Neural progenitor cell (in vitro differentiated cells): ENCODE measurements at regions not wholly inside any gene's neighbourhood (a gene's known extent, or its start where the extent isn't known, plus 50 kb on each side); places are given as distances from the start of the nearest gene placed in this dataset.

Experiments used
- DNase-seq: peaks from one replicate; pipeline ENCODE4 v3.0.0-alpha.2; 2016; ENCODE audit warnings: low spot score
- H2AFZ ChIP-seq: fragments of 200-600 bp; sonication (generic); replicated peaks from 2 replicates; pipeline ENCODE4 v1.6.1; 2016; ENCODE audit warnings: antibody characterized with exemption
- H3F3A ChIP-seq: fragments of 200-600 bp; sonication (generic); 2 replicates; pipeline ENCODE4 v1.6.1; 2016; ENCODE audit warnings: antibody characterized with exemption, low read depth
- H3K27ac ChIP-seq: fragments of 200-600 bp; sonication (generic); 2 replicates; pipeline ENCODE4 v1.5.1; 2016; ENCODE audit warnings: mild to moderate bottlenecking
- H3K27me3 ChIP-seq: fragments of 200-600 bp; sonication (generic); 2 replicates; pipeline ENCODE4 v1.6.1; 2016; ENCODE audit warnings: mild to moderate bottlenecking, moderate library complexity
- H3K36me3 ChIP-seq: fragments of 200-600 bp; sonication (generic); 2 replicates; pipeline ENCODE4 v1.5.1; 2016
- H3K4me1 ChIP-seq: fragments of 200-600 bp; sonication (generic); 2 replicates; pipeline ENCODE4 v1.6.1; 2016; ENCODE audit warnings: mixed run types
- H3K4me2 ChIP-seq: fragments of 200-600 bp; sonication (generic); 2 replicates; pipeline ENCODE4 v1.6.1; 2016
- H3K4me3 ChIP-seq: fragments of 200-600 bp; sonication (generic); 2 replicates; pipeline ENCODE4 v1.5.1; 2016
- H3K79me2 ChIP-seq: fragments of 200-600 bp; sonication (generic); 2 replicates; pipeline ENCODE4 v1.6.1; 2016; ENCODE audit warnings: low read depth
- H3K9ac ChIP-seq: fragments of 200-600 bp; sonication (generic); 2 replicates; pipeline ENCODE4 v1.6.1; 2016
- H3K9me3 ChIP-seq: fragments of 200-600 bp; sonication (generic); 2 replicates; pipeline ENCODE4 v1.5.1; 2016; ENCODE audit warnings: low read depth
- H4K20me1 ChIP-seq: fragments of 200-600 bp; sonication (generic); 2 replicates; pipeline ENCODE4 v1.6.1; 2016; ENCODE audit warnings: low read depth
- H3K27ac Mint-ChIP-seq: 3 replicates; pipeline ENCODE4 v1.8.0; 2021; ENCODE audit warnings: mixed read lengths
- H3K27me3 Mint-ChIP-seq: 2 replicates; pipeline ENCODE4 v1.8.0; 2022; ENCODE audit warnings: low read depth, mild to moderate bottlenecking, inconsistent platforms, moderate library complexity, mixed read lengths; ENCODE audit not compliant: insufficient read depth
- H3K36me3 Mint-ChIP-seq: 3 replicates; pipeline ENCODE4 v1.8.0; 2021; ENCODE audit warnings: mixed read lengths
- H3K4me1 Mint-ChIP-seq: 3 replicates; pipeline ENCODE4 v1.8.0; 2021; ENCODE audit warnings: mixed read lengths
- H3K4me3 Mint-ChIP-seq: 3 replicates; pipeline ENCODE4 v1.8.0; 2021; ENCODE audit warnings: mild to moderate bottlenecking, moderate library complexity, mixed read lengths
- H3K9me3 Mint-ChIP-seq: 3 replicates; pipeline ENCODE4 v1.8.0; 2020; ENCODE audit warnings: mixed read lengths
- EZH2 ChIP-seq: fragments of 200-600 bp; sonication (generic); IDR thresholded peaks from 2 replicates; pipeline ENCODE4 v1.6.1; 2017; ENCODE audit warnings: antibody characterized with exemption, mild to moderate bottlenecking, moderate library complexity
- EZH2phosphoT487 ChIP-seq: fragments of 200-600 bp; sonication (generic); IDR thresholded peaks from 2 replicates; pipeline ENCODE4 v1.6.1; 2017; ENCODE audit warnings: antibody characterized with exemption
- TF ChIP-seq, protein P1 (sequence below): fragments of 200-600 bp; sonication (generic); IDR thresholded peaks from 2 replicates; pipeline ENCODE4 v1.5.1; 2017; ENCODE audit warnings: antibody characterized with exemption, mild to moderate bottlenecking

DNA sequence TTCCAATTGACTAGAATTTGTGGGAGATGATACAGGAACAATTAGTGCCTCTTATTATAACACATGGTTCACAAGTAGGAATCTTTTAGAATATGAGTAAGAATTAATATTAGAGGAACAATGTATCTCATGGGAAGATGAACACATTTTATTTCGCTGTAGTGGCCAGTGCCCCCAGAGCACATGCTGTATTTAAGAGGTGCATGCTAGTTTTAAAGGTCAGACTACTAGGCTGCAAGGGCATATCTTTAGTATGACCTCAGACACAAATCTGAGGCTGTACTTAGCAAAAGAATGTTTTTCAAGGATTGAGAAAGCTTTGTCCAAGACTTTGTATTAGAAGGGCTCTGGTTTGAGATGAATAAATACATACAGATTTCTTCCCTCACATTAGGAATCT lies 586.9 kb downstream of the CCER1 start:
- Histone ChIP-seq H3K9me3 (no peaks in the 10 kb centered on the region), H3K4me2 (no peak overlapping the region), H3K79me2 (no peaks in the 10 kb centered on the region), H3K4me3 (no peak overlapping the region), H3K27me3 (no peaks in the 10 kb centered on the region), H3K9ac (no peak overlapping the region), H3F3A (no peaks in the 10 kb centered on the region), H4K20me1 (no peaks in the 10 kb centered on the region), H2AFZ (no peak overlapping the region), H3K27ac (no peak overlapping the region), H3K4me1 (no peaks in the 10 kb centered on the region), H3K36me3 (no peaks in the 10 kb centered on the region)
- Mint-ChIP-seq H3K9me3 (no peaks in the 10 kb centered on the region), H3K4me1 (no peaks in the 10 kb centered on the region), H3K27me3 (peaks cover 2% of the 10 kb centered on the region), H3K36me3 (no peaks in the 10 kb centered on the region), H3K27ac (no peak overlapping the region), H3K4me3 (no peak overlapping the region)
- no peak for DNase-seq
- TF ChIP-seq, protein P1, sequence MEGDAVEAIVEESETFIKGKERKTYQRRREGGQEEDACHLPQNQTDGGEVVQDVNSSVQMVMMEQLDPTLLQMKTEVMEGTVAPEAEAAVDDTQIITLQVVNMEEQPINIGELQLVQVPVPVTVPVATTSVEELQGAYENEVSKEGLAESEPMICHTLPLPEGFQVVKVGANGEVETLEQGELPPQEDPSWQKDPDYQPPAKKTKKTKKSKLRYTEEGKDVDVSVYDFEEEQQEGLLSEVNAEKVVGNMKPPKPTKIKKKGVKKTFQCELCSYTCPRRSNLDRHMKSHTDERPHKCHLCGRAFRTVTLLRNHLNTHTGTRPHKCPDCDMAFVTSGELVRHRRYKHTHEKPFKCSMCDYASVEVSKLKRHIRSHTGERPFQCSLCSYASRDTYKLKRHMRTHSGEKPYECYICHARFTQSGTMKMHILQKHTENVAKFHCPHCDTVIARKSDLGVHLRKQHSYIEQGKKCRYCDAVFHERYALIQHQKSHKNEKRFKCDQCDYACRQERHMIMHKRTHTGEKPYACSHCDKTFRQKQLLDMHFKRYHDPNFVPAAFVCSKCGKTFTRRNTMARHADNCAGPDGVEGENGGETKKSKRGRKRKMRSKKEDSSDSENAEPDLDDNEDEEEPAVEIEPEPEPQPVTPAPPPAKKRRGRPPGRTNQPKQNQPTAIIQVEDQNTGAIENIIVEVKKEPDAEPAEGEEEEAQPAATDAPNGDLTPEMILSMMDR = no peak
- TF ChIP-seq EZH2phosphoT487 (no peak), EZH2 (no peak)

DNA sequence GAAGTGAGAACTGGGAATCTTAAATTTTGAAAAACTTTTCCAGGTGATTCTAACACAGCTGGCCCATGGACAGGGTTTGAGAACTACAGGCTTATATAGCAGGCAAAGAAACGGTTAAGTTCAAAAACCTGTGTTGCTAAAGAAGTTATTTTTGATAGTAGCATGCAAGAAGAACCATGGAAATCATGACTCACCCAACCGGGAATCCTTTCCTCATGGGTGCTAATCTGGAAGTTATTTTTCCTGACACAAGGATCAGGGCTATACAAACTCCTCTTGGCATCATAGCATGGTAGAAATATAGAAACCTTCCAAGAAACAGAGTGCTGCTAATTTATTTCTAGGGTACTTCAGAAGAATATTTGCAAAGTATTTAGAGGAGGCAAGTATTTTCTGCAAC lies 588.7 kb downstream of the CCER1 start:
- Mint-ChIP-seq H3K4me1 (no peaks in the 10 kb centered on the region), H3K27me3 (peaks cover 2% of the 10 kb centered on the region), H3K4me3 (no peak overlapping the region), H3K36me3 (no peaks in the 10 kb centered on the region), H3K9me3 (no peaks in the 10 kb centered on the region), H3K27ac (no peak overlapping the region)
- no peak for DNase-seq
- TF ChIP-seq EZH2phosphoT487 (no peak), EZH2 (no peak)
- TF ChIP-seq, protein P1 = no peak
- H3K4me3 ChIP-seq = no peak overlapping the region
- H3K4me1 ChIP-seq = no peaks in the 10 kb centered on the region
- H2AFZ ChIP-seq = no peak overlapping the region
- no peak overlapping the region for H3K4me2 ChIP-seq
- H3K36me3 ChIP-seq = no peaks in the 10 kb centered on the region
- H3K9me3 ChIP-seq = no peaks in the 10 kb centered on the region
- no peaks in the 10 kb centered on the region for H4K20me1 ChIP-seq
- no peaks in the 10 kb centered on the region for H3F3A ChIP-seq
- no peaks in the 10 kb centered on the region for H3K27me3 ChIP-seq
- H3K79me2 ChIP-seq = no peaks in the 10 kb centered on the region
- no peak overlapping the region for H3K27ac ChIP-seq
- H3K9ac ChIP-seq = no peak overlapping the region

DNA sequence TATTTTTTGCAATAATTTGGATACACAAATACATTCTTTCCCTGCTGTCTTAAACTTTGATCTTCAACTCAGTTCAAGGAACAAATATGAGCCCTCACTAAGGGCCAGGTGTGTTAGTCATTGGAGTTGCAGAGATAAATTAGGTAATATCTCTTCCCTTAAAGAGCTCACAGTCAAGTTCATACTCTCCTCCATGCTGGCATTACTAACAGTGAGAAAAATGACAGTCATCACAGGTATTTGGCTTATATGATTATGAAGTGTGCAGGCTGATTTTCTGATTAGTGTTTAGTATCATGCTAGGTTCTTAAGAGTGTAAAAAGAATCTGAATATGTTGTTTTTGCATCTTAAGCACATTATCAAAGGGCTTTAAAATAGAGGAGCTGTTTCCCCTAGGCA lies 594.7 kb downstream of the CCER1 start:
- no peaks in the 10 kb centered on the region for H3F3A ChIP-seq
- Mint-ChIP-seq H3K4me3 (no peak overlapping the region), H3K27ac (no peak overlapping the region), H3K4me1 (peaks cover 2% of the 10 kb centered on the region), H3K36me3 (no peaks in the 10 kb centered on the region), H3K27me3 (no peaks in the 10 kb centered on the region), H3K9me3 (no peaks in the 10 kb centered on the region)
- H3K79me2 ChIP-seq = no peaks in the 10 kb centered on the region
- DNase-seq = no peak
- no peaks in the 10 kb centered on the region for H3K4me1 ChIP-seq
- no peak overlapping the region for H3K4me2 ChIP-seq
- H4K20me1 ChIP-seq = no peaks in the 10 kb centered on the region
- H3K27me3 ChIP-seq = no peaks in the 10 kb centered on the region
- H3K27ac ChIP-seq = no peak overlapping the region
- no peaks in the 10 kb centered on the region for H3K9me3 ChIP-seq
- no peak overlapping the region for H3K9ac ChIP-seq
- H2AFZ ChIP-seq = no peak overlapping the region
- no peak overlapping the region for H3K4me3 ChIP-seq
- TF ChIP-seq EZH2phosphoT487 (no peak), EZH2 (no peak)
- TF ChIP-seq, protein P1 = no peak
- no peaks in the 10 kb centered on the region for H3K36me3 ChIP-seq
